ENCODE measurements at regions not wholly inside any gene's neighbourhood (a gene's known extent, or its start where the extent isn't known, plus 50 kb on each side); places are given as distances from the start of the nearest gene placed in this dataset.

- FAIRE-seq (no peak), DNase-seq (ENCODE audit: insufficient read length, low spot score) (no peak)
- TF ChIP-seq POLR2A (IDR thresholded peaks at IDR 0.05; ENCODE audit: low read depth, low read length), result no peak
- TF ChIP-seq POLR2AphosphoS5 (IDR thresholded peaks at IDR 0.05; ENCODE audit: low read depth, low read length), result no peak
- TF ChIP-seq SPI1 (IDR thresholded peaks at IDR 0.05; ENCODE audit: low read depth, low read length), result no peak
- no peak for TF ChIP-seq PAX5 (IDR thresholded peaks at IDR 0.05; ENCODE audit: insufficient read depth, low read length, severe bottlenecking)
- no peak for TF ChIP-seq TAF1 (IDR thresholded peaks at IDR 0.05; ENCODE audit: low read depth, low read length)
- no peak for TF ChIP-seq POU2F2 (IDR thresholded peaks at IDR 0.05; ENCODE audit: low read depth, low read length)
These were observed 104.2 kb downstream of the FASLG start for GRCh38 chr1:172763057-172763456.

GRCh38 chr1:172764378-172764777 is 105.5 kb downstream of the FASLG start:
- DNase-seq (ENCODE audit: insufficient read length, low spot score) (no peak), FAIRE-seq (no peak)
- TF ChIP-seq POLR2AphosphoS5 (IDR thresholded peaks at IDR 0.05; ENCODE audit: low read depth, low read length) (no peak), PAX5 (IDR thresholded peaks at IDR 0.05; ENCODE audit: insufficient read depth, low read length, severe bottlenecking) (no peak), TAF1 (IDR thresholded peaks at IDR 0.05; ENCODE audit: low read depth, low read length) (no peak), SPI1 (IDR thresholded peaks at IDR 0.05; ENCODE audit: low read depth, low read length) (no peak), POU2F2 (IDR thresholded peaks at IDR 0.05; ENCODE audit: low read depth, low read length) (no peak), POLR2A (IDR thresholded peaks at IDR 0.05; ENCODE audit: low read depth, low read length) (no peak)

- DNase-seq (ENCODE audit: insufficient read length, low spot score), result no peak
- no peak for TF ChIP-seq PAX5 (IDR thresholded peaks at IDR 0.05; ENCODE audit: insufficient read depth, low read length, severe bottlenecking)
- TF ChIP-seq POLR2A (IDR thresholded peaks at IDR 0.05; ENCODE audit: low read depth, low read length), result no peak
- TF ChIP-seq POLR2AphosphoS5 (IDR thresholded peaks at IDR 0.05; ENCODE audit: low read depth, low read length), result no peak
- TF ChIP-seq TAF1 (IDR thresholded peaks at IDR 0.05; ENCODE audit: low read depth, low read length), result no peak
- no peak for TF ChIP-seq POU2F2 (IDR thresholded peaks at IDR 0.05; ENCODE audit: low read depth, low read length)
- TF ChIP-seq SPI1 (IDR thresholded peaks at IDR 0.05; ENCODE audit: low read depth, low read length), result no peak
- FAIRE-seq, result no peak
These were observed 107.6 kb downstream of the FASLG start for GRCh38 chr1:172766462-172766861.

- no peak for DNase-seq (ENCODE audit: insufficient read length, low spot score)
- FAIRE-seq, result no peak
- TF ChIP-seq TAF1 (IDR thresholded peaks at IDR 0.05; ENCODE audit: low read depth, low read length) (no peak), SPI1 (IDR thresholded peaks at IDR 0.05; ENCODE audit: low read depth, low read length) (no peak), POLR2A (IDR thresholded peaks at IDR 0.05; ENCODE audit: low read depth, low read length) (no peak), PAX5 (IDR thresholded peaks at IDR 0.05; ENCODE audit: insufficient read depth, low read length, severe bottlenecking) (no peak), POLR2AphosphoS5 (IDR thresholded peaks at IDR 0.05; ENCODE audit: low read depth, low read length) (no peak), POU2F2 (IDR thresholded peaks at IDR 0.05; ENCODE audit: low read depth, low read length) (no peak)
These were observed 111.2 kb downstream of the FASLG start for GRCh38 chr1:172770071-172770470.

- DNase-seq (ENCODE audit: insufficient read length, low spot score) (no peak), FAIRE-seq (no peak)
- TF ChIP-seq POLR2A (IDR thresholded peaks at IDR 0.05; ENCODE audit: low read depth, low read length), result no peak
- no peak for TF ChIP-seq PAX5 (IDR thresholded peaks at IDR 0.05; ENCODE audit: insufficient read depth, low read length, severe bottlenecking)
- no peak for TF ChIP-seq TAF1 (IDR thresholded peaks at IDR 0.05; ENCODE audit: low read depth, low read length)
- no peak for TF ChIP-seq SPI1 (IDR thresholded peaks at IDR 0.05; ENCODE audit: low read depth, low read length)
- TF ChIP-seq POLR2AphosphoS5 (IDR thresholded peaks at IDR 0.05; ENCODE audit: low read depth, low read length), result no peak
- no peak for TF ChIP-seq POU2F2 (IDR thresholded peaks at IDR 0.05; ENCODE audit: low read depth, low read length)
These were observed 115.7 kb downstream of the FASLG start for GRCh38 chr1:172774561-172774960.

- FAIRE-seq (no peak), DNase-seq (ENCODE audit: insufficient read length, low spot score) (no peak)
- no peak for TF ChIP-seq PAX5 (IDR thresholded peaks at IDR 0.05; ENCODE audit: insufficient read depth, low read length, severe bottlenecking)
- TF ChIP-seq TAF1 (IDR thresholded peaks at IDR 0.05; ENCODE audit: low read depth, low read length), result no peak
- no peak for TF ChIP-seq POLR2AphosphoS5 (IDR thresholded peaks at IDR 0.05; ENCODE audit: low read depth, low read length)
- TF ChIP-seq POU2F2 (IDR thresholded peaks at IDR 0.05; ENCODE audit: low read depth, low read length), result no peak
- TF ChIP-seq SPI1 (IDR thresholded peaks at IDR 0.05; ENCODE audit: low read depth, low read length), result no peak
- no peak for TF ChIP-seq POLR2A (IDR thresholded peaks at IDR 0.05; ENCODE audit: low read depth, low read length)
These were observed 116.7 kb downstream of the FASLG start for GRCh38 chr1:172775606-172776005.

- DNase-seq (ENCODE audit: insufficient read length, low spot score) (no peak), FAIRE-seq (no peak)
- TF ChIP-seq POLR2A (IDR thresholded peaks at IDR 0.05; ENCODE audit: low read depth, low read length) (no peak), POU2F2 (IDR thresholded peaks at IDR 0.05; ENCODE audit: low read depth, low read length) (no peak), POLR2AphosphoS5 (IDR thresholded peaks at IDR 0.05; ENCODE audit: low read depth, low read length) (no peak), TAF1 (IDR thresholded peaks at IDR 0.05; ENCODE audit: low read depth, low read length) (no peak), SPI1 (IDR thresholded peaks at IDR 0.05; ENCODE audit: low read depth, low read length) (no peak), PAX5 (IDR thresholded peaks at IDR 0.05; ENCODE audit: insufficient read depth, low read length, severe bottlenecking) (no peak)
These were observed 117.2 kb downstream of the FASLG start for GRCh38 chr1:172776071-172776470.

GRCh38 chr1:172777767-172778166 is 118.9 kb downstream of the FASLG start:
- DNase-seq (ENCODE audit: insufficient read length, low spot score) (no peak), FAIRE-seq (no peak)
- TF ChIP-seq PAX5 (IDR thresholded peaks at IDR 0.05; ENCODE audit: insufficient read depth, low read length, severe bottlenecking) (no peak), TAF1 (IDR thresholded peaks at IDR 0.05; ENCODE audit: low read depth, low read length) (no peak)

- peak; percentile 16 for DNase-seq (ENCODE audit: insufficient read length, low spot score)
- FAIRE-seq, result peak; percentile 90
- TF ChIP-seq POLR2A (IDR thresholded peaks at IDR 0.05; ENCODE audit: low read depth, low read length), result no peak
- no peak for TF ChIP-seq SPI1 (IDR thresholded peaks at IDR 0.05; ENCODE audit: low read depth, low read length)
- no peak for TF ChIP-seq PAX5 (IDR thresholded peaks at IDR 0.05; ENCODE audit: insufficient read depth, low read length, severe bottlenecking)
- TF ChIP-seq POLR2AphosphoS5 (IDR thresholded peaks at IDR 0.05; ENCODE audit: low read depth, low read length), result no peak
- no peak for TF ChIP-seq TAF1 (IDR thresholded peaks at IDR 0.05; ENCODE audit: low read depth, low read length)
- no peak for TF ChIP-seq POU2F2 (IDR thresholded peaks at IDR 0.05; ENCODE audit: low read depth, low read length)
These were observed 119.9 kb downstream of the FASLG start for GRCh38 chr1:172778456-172779455.
